Heart right ventricle (tissue), 16 donors: ENCODE measurements at regions not wholly inside any gene's neighbourhood (a gene's known extent, or its start where the extent isn't known, plus 50 kb on each side); places are given as distances from the start of the nearest gene placed in this dataset.

ENCODE experiments used
- ATAC-seq, 8 donors: fragments of 200-7000 bp; cut with Tn5 transposase; one replicate each; pipeline ENCODE4 v1.9.1; 2020; ENCODE audit warnings: mild to moderate bottlenecking in 8 of 8, moderate library complexity in 8 of 8, moderate number of reproducible peaks in 1 of 8
- DNase-seq, 2 donors: peaks; one replicate each; pipeline ENCODE4 v3.0.0-alpha.2; 2020
- H3K27ac ChIP-seq, 10 donors: fragments of 200-600 bp; sonication (generic) in 2 of 10; one replicate each; pipeline versions ENCODE4 v1.5.0 to v1.8.0; 2020 to 2022; ENCODE audit warnings: mild to moderate bottlenecking in 3 of 10
- H3K27me3 ChIP-seq, 7 donors: fragments of 200-600 bp; one replicate each; pipeline ENCODE4 v1.8.0; 2021 to 2022; ENCODE audit warnings: mild to moderate bottlenecking in 2 of 7
- H3K36me3 ChIP-seq, 9 donors: fragments of 200-600 bp; sonication (generic) in 1 of 9; one replicate each; pipeline versions ENCODE4 v1.5.0 to v1.8.0; 2020 to 2022; ENCODE audit warnings: mild to moderate bottlenecking in 2 of 9
- H3K4me1 ChIP-seq, 9 donors: fragments of 200-600 bp; sonication (generic) in 1 of 9; one replicate each; pipeline versions ENCODE4 v1.5.0 to v1.8.0; 2020 to 2022; ENCODE audit warnings: mild to moderate bottlenecking in 4 of 9
- H3K4me3 ChIP-seq, 10 donors: fragments of 200-600 bp; sonication (generic) in 2 of 10; one replicate each; pipeline versions ENCODE4 v1.5.0 to v1.8.0; 2020 to 2022; ENCODE audit warnings: mild to moderate bottlenecking in 7 of 10, moderate library complexity in 2 of 10
- H3K9me3 ChIP-seq, 11 donors: fragments of 200-600 bp in 10 of 11; sonication (generic) in 2 of 11; one replicate each; pipeline versions ENCODE4 v1.5.0 to v1.8.0; 2013 to 2022; ENCODE audit warnings: mild to moderate bottlenecking in 2 of 11, control low read depth in 1 of 11, moderate library complexity in 1 of 11
- CTCF ChIP-seq, 9 donors: fragments of 200-600 bp; sonication (generic) in 2 of 9; IDR thresholded peaks; one replicate each; pipeline versions ENCODE4 v1.5.0 to v1.8.0; 2021 to 2022; ENCODE audit warnings: antibody characterized with exemption in 9 of 9, mild to moderate bottlenecking in 5 of 9, moderate library complexity in 1 of 9
- WGBS, 2 donors: extraction: QIAGEN DNeasy Blood & Tissue Kit; methylation state at CpG; one replicate each; pipeline ENCODE4 v1.1.7; 2013; ENCODE audit warnings: inconsistent platforms in 1 of 2; 5-methylcytosine and 5-hydroxymethylcytosine counted together
- intact Hi-C, 10 donors: fragments of 100-400 bp; cut with DNase I; formaldehyde crosslinking; loops; one replicate each; pipeline versions ENCODE4 v1.11.1 to v1.14.2; 2022
- donor health status: Arrhythmogenic right ventricular cardiomyopathy.
- donor health status: ischemic (EF 13 %, LVEDD 7.1; RV severe dilation, severe dysfunction).
- donor health status: healthy with polysubstance abuse.
- donor health status: DM: no; HTN: yes; CAD: no.
- donor health status: DM: no; HTN: no; CAD: no.
- donor health status: ischemic (EF 25% LVEDD 6.9; RV normal size, moderate dysfunction).
- donor health status: ischemic (EF 25% LVEDD 5.7; RV mildly dilated, moderate dysfunction).
- donor health status: healthy.
- donor health status: DM: yes; HTN: yes; CAD: no.
- donor health status: Ischemic cardiomyopathy.
- donor health status: ischemic (EF 35%, LVEDD 5.7; RV mildly dilated, moderate dysfunction).
- donor health status: nonischemic (EF 11% LVEDD 7.7; RV severe dilation, severe dysfunction).
- donor health status: DM: yes; HTN: yes; CAD: no.
- donor health status: PGD.
- donor health status: ischemic (EF 29% LVEDD 5.4; RV normal size, mild dysfunction).
- donor health status: nonischemic (EF 23%, LVEDD 6.1; RV moderate dilation, normal function).

DNA sequence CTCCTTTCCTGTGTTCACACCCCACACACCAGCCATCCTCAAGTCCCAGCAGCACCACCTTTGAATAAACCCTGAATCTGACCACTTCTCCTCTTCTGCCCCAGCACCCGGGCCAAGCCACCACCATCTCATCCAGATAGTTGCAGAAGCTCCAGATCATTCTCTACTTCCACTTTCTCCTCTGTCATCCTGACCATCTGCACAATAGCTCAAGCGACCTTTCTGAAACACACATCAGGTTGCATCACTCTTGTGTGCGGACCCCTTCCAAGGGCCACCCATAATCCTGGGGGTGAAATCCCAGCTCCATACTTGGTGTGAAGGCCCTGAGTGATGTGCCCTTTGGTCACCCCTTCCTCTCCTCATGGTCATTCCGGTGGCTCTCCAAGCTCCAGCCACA is 187.4 kb upstream of the GALNT17 start:
- DNase-seq = no peak
- intact Hi-C loops = no loop called here

DNA sequence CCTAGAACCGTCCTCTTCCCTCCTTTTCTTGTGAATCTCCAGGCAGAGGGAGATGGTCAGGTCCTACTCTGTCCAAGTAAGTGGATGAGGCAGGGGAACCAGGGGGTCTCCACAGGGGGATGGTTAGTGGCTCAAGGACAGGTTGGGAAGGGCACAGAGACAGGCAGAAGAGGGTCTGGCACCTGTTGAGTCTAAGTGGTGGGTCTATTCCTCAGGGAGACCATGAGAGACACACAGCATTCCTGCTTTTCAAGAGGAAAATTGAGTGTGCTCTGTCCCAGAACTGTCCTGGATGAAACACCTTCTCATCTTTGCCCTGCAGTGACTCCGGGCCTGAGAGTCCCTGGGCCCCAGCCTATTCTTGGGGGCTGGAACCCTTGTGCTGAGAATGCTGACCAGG is 184.8 kb upstream of the GALNT17 start:
- intact Hi-C loops = no loop called here
- Histone ChIP-seq H3K4me3 (no peak overlapping the region), H3K4me1 (no peaks in the 10 kb centered on the region), H3K9me3 (peaks cover 0 to 24% (median 0%) of the 10 kb centered on the region in 11 donors), H3K27ac (no peak overlapping the region), H3K27me3 (no peaks in the 10 kb centered on the region), H3K36me3 (no peaks in the 10 kb centered on the region)
- no peak for DNase-seq
- no peak for ATAC-seq
- 65 to 85% methylated on average over 2 of the region's 2 CpGs for WGBS, 2 donors
- TF ChIP-seq CTCF (IDR thresholded peaks at IDR 0.05) = no peak

More for the DNA sequence above, 187.4 kb upstream of the GALNT17 start:
- H3K4me1 ChIP-seq = no peaks in the 10 kb centered on the region
- no peak overlapping the region for H3K4me3 ChIP-seq
- WGBS, 2 donors = 71 to 78% methylated on average over 4 of the region's 4 CpGs
- no peaks in the 10 kb centered on the region for H3K27me3 ChIP-seq
- ATAC-seq = no peak
- H3K9me3 ChIP-seq = peaks cover 0 to 20% (median 0%) of the 10 kb centered on the region in 11 donors
- no peaks in the 10 kb centered on the region for H3K36me3 ChIP-seq
- no peak for TF ChIP-seq CTCF (IDR thresholded peaks at IDR 0.05)
- H3K27ac ChIP-seq = no peak overlapping the region

GRCh38 chr7:70949862-70950261 is 182.1 kb upstream of the GALNT17 start:
- H3K4me1 ChIP-seq = no peaks in the 10 kb centered on the region
- no peak for TF ChIP-seq CTCF (IDR thresholded peaks at IDR 0.05)
- no peak overlapping the region for H3K27ac ChIP-seq
- ATAC-seq (no peak), DNase-seq (no peak)
- intact Hi-C loops = no loop called here
- H3K27me3 ChIP-seq = no peaks in the 10 kb centered on the region
- no peak overlapping the region for H3K4me3 ChIP-seq
- H3K9me3 ChIP-seq = peaks cover 0 to 24% (median 0%) of the 10 kb centered on the region in 11 donors
- no peaks in the 10 kb centered on the region for H3K36me3 ChIP-seq

GRCh38 chr7:70951271-70951962 is 180.5 kb upstream of the GALNT17 start:
- no peak for ATAC-seq

More at GRCh38 chr7:70951271-70951962, 180.5 kb upstream of the GALNT17 start:
- H3K36me3 ChIP-seq = no peaks in the 10 kb centered on the region
- no peak for DNase-seq
- TF ChIP-seq CTCF (IDR thresholded peaks at IDR 0.05) = no peak
- no peaks in the 10 kb centered on the region for H3K27me3 ChIP-seq
- intact Hi-C loops = no loop called here
- no peak overlapping the region for H3K4me3 ChIP-seq
- peaks cover 0 to 24% (median 0%) of the 10 kb centered on the region in 11 donors for H3K9me3 ChIP-seq
- H3K4me1 ChIP-seq = no peaks in the 10 kb centered on the region
- H3K27ac ChIP-seq = no peak overlapping the region
- WGBS, 2 donors = 73 to 76% methylated on average over 8 of the region's 8 CpGs
